OCI-LY1 (cell line): ENCODE measurements at regions not wholly inside any gene's neighbourhood (a gene's known extent, or its start where the extent isn't known, plus 50 kb on each side); places are given as distances from the start of the nearest gene placed in this dataset.
"Not testable (repeated sequence)": the region's sequence is repeated elsewhere in the genome, so short reads cannot be mapped to it uniquely, and the experiment has no call there.

Source experiments
- EZH2 ChIP-seq: fragments of 200-600 bp; sonication (generic), shearing (Covaris generic); IDR thresholded peaks from 2 replicates; pipeline ENCODE4 v1.8.0; 2017; ENCODE audit warnings: borderline replicate concordance, mixed run types, mild to moderate bottlenecking, antibody characterized with exemption, low read length, moderate library complexity, mixed read lengths
- TF ChIP-seq, protein P1 (sequence below): fragments of 200-600 bp; sonication (generic), shearing (Covaris generic); IDR thresholded peaks from 2 replicates; pipeline ENCODE4 v1.5.1; 2017; ENCODE audit warnings: mild to moderate bottlenecking, antibody characterized with exemption, low read length, moderate library complexity, mixed read lengths

DNA sequence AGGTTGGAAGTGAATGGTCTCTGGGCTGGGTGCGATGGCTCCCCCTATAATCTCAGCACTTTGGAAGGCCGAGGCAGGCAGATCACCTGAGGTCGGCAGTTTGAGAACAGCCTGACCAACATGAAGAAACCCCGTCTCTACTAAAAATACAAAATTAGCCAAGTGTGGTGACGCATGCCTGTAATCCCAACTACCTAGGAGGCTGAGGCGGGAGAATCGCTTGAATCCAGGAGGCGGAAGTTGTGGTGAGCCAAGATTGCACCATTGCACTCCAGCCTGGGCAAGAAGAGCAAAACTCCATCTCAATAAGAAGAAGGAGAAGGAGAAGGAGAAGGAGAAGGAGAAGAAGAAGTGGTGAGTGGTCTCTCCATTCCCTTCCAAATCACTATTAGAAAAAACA is 434.0 kb downstream of the CD83 start:
- TF ChIP-seq, protein P1, sequence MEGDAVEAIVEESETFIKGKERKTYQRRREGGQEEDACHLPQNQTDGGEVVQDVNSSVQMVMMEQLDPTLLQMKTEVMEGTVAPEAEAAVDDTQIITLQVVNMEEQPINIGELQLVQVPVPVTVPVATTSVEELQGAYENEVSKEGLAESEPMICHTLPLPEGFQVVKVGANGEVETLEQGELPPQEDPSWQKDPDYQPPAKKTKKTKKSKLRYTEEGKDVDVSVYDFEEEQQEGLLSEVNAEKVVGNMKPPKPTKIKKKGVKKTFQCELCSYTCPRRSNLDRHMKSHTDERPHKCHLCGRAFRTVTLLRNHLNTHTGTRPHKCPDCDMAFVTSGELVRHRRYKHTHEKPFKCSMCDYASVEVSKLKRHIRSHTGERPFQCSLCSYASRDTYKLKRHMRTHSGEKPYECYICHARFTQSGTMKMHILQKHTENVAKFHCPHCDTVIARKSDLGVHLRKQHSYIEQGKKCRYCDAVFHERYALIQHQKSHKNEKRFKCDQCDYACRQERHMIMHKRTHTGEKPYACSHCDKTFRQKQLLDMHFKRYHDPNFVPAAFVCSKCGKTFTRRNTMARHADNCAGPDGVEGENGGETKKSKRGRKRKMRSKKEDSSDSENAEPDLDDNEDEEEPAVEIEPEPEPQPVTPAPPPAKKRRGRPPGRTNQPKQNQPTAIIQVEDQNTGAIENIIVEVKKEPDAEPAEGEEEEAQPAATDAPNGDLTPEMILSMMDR = not testable (repeated sequence)
- TF ChIP-seq EZH2 = not testable (repeated sequence)
